ENCODE measurements at regions not wholly inside any gene's neighbourhood (a gene's known extent, or its start where the extent isn't known, plus 50 kb on each side); places are given as distances from the start of the nearest gene placed in this dataset.
A peak's percentile ranks its signal among the peaks of the same experiment; 100 is the strongest.

DNA sequence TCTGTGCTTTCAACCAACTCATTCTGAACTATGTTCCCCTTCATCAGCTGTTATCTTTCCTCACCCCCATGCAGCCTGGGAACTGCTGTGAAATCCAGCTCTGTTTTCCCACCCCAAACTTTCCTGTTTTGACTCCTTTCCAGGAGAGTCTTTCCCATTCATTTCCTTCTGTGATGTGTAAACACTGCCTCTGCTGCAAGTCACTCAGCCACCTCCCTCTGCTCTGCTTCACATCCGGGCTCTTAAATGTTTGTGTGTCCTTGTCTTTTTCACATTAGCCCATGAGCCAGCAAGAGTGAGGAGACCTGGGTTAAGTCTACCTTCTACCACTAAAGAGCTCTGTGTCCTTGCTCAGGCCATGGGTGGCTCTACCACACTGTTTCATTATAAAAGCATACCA lies 137.5 kb downstream of the ICE1 start:
- DNase-seq (ENCODE audit: low spot score), result peak; percentile 10

DNA sequence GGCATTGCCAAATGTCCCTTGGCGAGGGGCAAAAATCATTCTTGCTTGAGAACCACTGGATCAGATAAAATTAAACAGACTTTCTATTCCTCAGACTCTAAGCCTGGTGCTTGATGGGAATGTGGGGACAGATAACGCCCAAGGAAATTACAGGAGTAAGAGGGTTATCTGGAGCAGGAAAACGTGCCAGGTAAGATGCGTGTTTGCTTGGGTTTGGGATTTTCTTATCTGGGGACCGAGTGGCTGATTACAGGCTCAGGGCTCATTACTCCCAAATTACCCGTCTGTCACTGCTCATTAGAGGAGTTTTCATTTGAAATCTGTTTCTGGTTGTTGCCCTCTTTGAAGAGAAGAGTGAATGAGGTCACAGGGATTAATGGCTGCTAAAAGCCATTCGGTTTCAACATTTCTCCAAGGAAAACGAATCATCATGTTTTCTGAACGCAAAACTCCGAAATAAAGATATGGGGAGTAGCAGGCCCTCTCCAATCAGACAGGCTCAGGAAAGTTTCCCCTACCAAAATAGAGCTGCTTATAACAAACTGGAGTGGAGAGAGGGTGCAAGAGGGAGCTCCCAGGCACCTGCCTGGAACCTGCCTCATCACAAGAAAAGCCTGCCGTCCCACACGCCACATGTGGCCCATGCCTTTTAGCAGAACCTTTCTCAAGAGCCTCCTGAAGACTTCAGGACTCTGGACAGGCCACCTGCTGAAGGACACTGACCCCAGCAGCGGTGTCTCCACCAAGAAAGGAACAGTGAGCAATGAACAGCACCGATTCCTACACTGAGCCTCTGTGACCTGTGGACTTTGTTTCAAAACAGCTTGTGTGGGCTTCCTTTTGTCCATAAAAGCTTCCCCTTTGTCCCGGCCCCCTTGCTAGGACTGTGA lies 136.4 kb downstream of the ICE1 start:
- no peak for DNase-seq (ENCODE audit: low spot score)

DNA sequence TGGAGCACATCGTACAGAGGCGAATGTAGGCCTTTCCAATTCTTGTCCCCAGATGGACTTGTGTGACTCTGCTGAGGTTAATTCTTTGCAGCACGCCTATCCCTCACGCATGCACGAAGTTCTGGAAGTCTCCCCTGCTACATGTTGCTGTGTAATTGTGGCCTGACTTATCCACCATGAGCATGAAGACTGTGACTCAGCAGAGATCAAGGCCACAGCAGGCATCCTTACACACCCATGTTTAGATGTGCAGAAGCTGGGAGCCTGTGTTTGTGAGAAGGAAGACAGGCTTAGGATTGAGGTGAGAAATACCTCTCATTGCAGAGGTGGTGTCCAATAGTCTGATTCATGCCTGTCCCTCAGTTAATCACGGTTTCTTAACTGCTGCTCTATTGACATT lies 135.6 kb downstream of the ICE1 start:
- DNase-seq (ENCODE audit: low spot score), result peak; percentile 35

DNA sequence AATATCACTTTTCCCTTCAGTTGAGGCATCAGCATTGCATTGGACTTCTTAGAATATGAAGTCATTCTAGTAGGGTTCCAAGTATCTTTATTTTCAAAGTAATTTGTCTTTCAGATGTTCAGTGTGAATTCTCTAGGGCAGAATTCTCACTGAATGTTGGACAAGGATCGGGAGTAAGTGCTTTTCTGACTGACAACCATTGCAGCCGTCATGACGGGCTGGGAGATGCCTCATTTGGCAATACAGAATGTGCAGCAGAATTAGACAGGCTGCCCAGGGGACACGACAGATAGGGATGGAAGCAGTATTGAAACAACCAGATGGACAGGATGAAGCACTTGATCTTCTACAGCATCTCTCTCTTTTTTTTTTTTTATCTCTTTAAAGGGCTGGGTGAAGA lies 129.0 kb downstream of the ICE1 start:
- DNase-seq (ENCODE audit: low spot score), result no peak

DNA sequence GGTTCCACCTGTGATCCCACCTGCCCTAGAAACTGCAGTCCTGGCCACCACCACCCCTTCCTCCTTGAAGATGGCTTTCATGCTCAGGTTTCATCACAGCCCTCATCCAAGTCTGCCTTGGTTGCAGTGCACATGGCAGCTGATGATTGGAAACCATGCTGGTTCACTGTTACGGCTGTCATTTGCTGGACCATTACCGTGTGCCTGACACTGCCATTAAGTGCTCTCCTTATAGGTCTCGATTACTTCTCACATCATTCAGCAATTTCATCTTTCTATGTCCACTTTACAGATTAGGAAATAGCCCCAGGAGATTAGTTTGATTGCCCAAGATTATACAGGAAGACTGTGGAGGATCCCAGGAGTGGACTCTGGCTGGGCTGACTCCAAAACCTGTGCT lies 123.9 kb downstream of the ICE1 start:
- no peak for DNase-seq (ENCODE audit: low spot score)

DNA sequence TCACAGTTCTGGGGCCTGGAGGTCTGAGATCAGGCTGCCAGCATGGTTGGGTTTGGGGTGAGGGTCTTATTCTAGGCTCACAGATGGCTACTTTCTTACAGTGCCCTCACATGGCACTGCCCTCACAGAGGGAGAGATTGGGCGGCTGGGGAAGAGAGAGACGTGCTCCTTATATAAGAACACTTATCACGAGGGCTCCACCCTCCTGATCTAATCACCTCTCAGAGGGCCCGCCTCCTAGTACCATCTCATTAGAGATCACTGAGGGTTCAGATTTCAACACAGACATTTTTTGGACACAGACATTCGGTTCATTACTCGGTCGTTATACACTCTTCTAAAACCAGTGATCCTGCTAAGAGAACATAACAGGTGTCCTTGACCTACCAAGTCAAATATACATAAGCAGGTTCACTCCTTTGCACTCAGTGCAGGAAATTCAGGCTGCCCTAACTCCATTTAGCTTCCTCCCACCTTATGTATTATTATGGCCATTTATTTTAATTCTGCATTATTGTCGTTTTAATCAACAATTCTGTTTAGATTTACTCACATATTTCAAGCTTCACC lies 121.7 kb downstream of the ICE1 start:
- no peak for DNase-seq (ENCODE audit: low spot score)

DNA sequence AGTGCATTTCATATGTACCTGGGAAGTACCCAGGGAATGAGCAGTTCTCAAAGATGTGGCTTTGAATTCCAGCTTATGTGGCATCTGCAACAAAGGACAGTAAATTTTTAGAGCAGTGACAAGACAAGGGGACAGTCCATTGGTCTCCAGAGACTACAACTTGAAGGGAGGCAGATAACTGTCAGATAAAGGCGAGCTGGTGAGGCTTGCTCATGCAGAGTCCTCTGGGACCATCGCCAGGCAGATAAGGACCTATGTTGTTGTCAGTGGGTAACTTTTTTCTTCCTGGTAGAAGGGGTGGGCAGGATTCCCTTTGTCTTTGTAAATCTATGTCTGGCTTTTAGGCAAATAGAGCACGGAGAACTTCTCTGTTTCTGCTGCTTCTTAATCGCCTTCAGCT lies 120.2 kb downstream of the ICE1 start:
- DNase-seq (ENCODE audit: low spot score), result no peak

DNA sequence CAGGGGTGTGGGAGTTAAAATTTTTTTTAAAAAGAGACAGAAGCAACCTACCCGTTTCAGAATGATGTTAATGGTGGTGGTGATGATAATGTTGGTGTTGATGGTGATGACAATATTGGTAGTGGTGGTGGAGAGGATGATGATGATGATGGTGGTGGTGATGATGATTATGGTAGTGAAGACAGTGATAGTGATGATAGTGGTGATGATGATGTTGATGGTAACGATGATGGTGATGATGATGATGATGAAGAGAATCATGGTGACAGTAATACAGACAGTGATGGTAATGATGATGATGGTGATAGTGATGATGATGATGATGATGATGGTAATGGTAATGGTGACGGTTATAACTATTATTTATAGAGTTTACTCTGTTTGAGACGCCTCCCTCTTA lies 117.6 kb downstream of the ICE1 start:
- DNase-seq (ENCODE audit: low spot score), result no peak
